Fibroblast of lung (primary cell): ENCODE measurements at regions not wholly inside any gene's neighbourhood (a gene's known extent, or its start where the extent isn't known, plus 50 kb on each side); places are given as distances from the start of the nearest gene placed in this dataset.

ENCODE experiments used
- DNase-seq, 2 donors: peaks; one replicate each; pipeline versions ENCODE4 v3.0.0 to v3.0.0-alpha.2; 2010; ENCODE audit warnings: low read depth in 2 of 2
- H2AFZ ChIP-seq: 2 replicates; pipeline ENCODE4 v1.5.1; 2012; ENCODE audit warnings: low read length, control low read depth, inconsistent platforms
- H3K27ac ChIP-seq: 2 replicates; pipeline ENCODE4 v1.5.1; 2011; ENCODE audit warnings: low read length, control low read depth; ENCODE audit not compliant: insufficient read depth
- H3K27me3 ChIP-seq: 2 replicates; pipeline ENCODE4 v1.5.1; 2011; ENCODE audit warnings: mild to moderate bottlenecking, low read length; ENCODE audit not compliant: control insufficient read depth, insufficient read depth
- H3K36me3 ChIP-seq: 2 replicates; pipeline ENCODE4 v1.5.1; 2011; ENCODE audit warnings: low read length; ENCODE audit not compliant: control insufficient read depth, insufficient read depth
- H3K4me1 ChIP-seq: 2 replicates; pipeline ENCODE4 v1.5.1; 2011; ENCODE audit warnings: low read length; ENCODE audit not compliant: control insufficient read depth, insufficient read depth; ENCODE audit errors: extremely low read depth
- H3K4me2 ChIP-seq: 2 replicates; pipeline ENCODE4 v1.5.1; 2011; ENCODE audit warnings: low read length, control low read depth; ENCODE audit not compliant: insufficient read depth; ENCODE audit errors: extremely low read depth
- H3K4me3 ChIP-seq, 4 experiments: fragments of 200-600 bp in 1 of 4; sonication (generic) in 1 of 4; replicated peaks in 1 of 4; 2 replicates each; pipeline ENCODE4 v1.5.1; 2011 to 2016; ENCODE audit warnings: low read length in 4 of 4, low read depth in 3 of 4, mild to moderate bottlenecking in 3 of 4, control low read depth in 2 of 4, inconsistent platforms in 1 of 4, mixed read lengths in 1 of 4; ENCODE audit not compliant: insufficient read depth in 1 of 4; ENCODE audit errors: control extremely low read depth in 1 of 4
- H3K79me2 ChIP-seq: 2 replicates; pipeline ENCODE4 v1.5.1; 2012; ENCODE audit warnings: mild to moderate bottlenecking, low read length, inconsistent platforms; ENCODE audit not compliant: control insufficient read depth, insufficient read depth
- H3K9ac ChIP-seq: 2 replicates; pipeline ENCODE4 v1.5.1; 2011; ENCODE audit warnings: mild to moderate bottlenecking, low read length, control low read depth; ENCODE audit not compliant: insufficient read depth
- H3K9me3 ChIP-seq: 2 replicates; pipeline ENCODE4 v1.5.1; 2012; ENCODE audit warnings: low read depth, low read length; ENCODE audit not compliant: control insufficient read depth, insufficient read depth
- H4K20me1 ChIP-seq: 2 replicates; pipeline ENCODE4 v1.5.1; 2011; ENCODE audit warnings: low read length; ENCODE audit not compliant: control insufficient read depth, insufficient read depth; ENCODE audit errors: extremely low read depth
- EZH2 ChIP-seq: IDR thresholded peaks from 2 replicates; pipeline ENCODE4 v1.5.1; 2012; ENCODE audit warnings: low read length, control low read depth, mild to moderate bottlenecking; ENCODE audit errors: missing control alignments
- TF ChIP-seq, protein P1 (sequence below), 2 donors: IDR thresholded peaks in 1 of 2; conservative IDR thresholded peaks in 1 of 2; 1 replicate in 1 of 2; 2 replicates in 1 of 2; pipeline ENCODE4 v1.5.1; 2011 to 2012; ENCODE audit warnings: low read length in 2 of 2, control low read depth in 1 of 2, inconsistent platforms in 1 of 2, low read depth in 1 of 2, mild to moderate bottlenecking in 1 of 2

- Histone ChIP-seq H3K27me3 (no peaks in the 10 kb centered on the region), H3K36me3 (no peaks in the 10 kb centered on the region), H3K9me3 (no peaks in the 10 kb centered on the region), H2AFZ (no peak overlapping the region), H3K79me2 (no peaks in the 10 kb centered on the region), H3K27ac (no peak overlapping the region), H3K4me1 (no peaks in the 10 kb centered on the region), H3K9ac (no peak overlapping the region), H3K4me2 (no peak overlapping the region), H4K20me1 (no peaks in the 10 kb centered on the region), H3K4me3 (no peak overlapping the region)
- DNase-seq = no peak
- TF ChIP-seq EZH2 = no peak
- TF ChIP-seq, protein P1, sequence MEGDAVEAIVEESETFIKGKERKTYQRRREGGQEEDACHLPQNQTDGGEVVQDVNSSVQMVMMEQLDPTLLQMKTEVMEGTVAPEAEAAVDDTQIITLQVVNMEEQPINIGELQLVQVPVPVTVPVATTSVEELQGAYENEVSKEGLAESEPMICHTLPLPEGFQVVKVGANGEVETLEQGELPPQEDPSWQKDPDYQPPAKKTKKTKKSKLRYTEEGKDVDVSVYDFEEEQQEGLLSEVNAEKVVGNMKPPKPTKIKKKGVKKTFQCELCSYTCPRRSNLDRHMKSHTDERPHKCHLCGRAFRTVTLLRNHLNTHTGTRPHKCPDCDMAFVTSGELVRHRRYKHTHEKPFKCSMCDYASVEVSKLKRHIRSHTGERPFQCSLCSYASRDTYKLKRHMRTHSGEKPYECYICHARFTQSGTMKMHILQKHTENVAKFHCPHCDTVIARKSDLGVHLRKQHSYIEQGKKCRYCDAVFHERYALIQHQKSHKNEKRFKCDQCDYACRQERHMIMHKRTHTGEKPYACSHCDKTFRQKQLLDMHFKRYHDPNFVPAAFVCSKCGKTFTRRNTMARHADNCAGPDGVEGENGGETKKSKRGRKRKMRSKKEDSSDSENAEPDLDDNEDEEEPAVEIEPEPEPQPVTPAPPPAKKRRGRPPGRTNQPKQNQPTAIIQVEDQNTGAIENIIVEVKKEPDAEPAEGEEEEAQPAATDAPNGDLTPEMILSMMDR (conservative IDR thresholded peaks at IDR 0.05 in 1 of 2, IDR thresholded peaks at IDR 0.05 in 1 of 2; ENCODE audit: low read depth in 1 of 2, low read length in 2 of 2) = no peak
Measured at GRCh38 chr1:168979276-168979675, 127.2 kb upstream of the ATP1B1 start.

DNA sequence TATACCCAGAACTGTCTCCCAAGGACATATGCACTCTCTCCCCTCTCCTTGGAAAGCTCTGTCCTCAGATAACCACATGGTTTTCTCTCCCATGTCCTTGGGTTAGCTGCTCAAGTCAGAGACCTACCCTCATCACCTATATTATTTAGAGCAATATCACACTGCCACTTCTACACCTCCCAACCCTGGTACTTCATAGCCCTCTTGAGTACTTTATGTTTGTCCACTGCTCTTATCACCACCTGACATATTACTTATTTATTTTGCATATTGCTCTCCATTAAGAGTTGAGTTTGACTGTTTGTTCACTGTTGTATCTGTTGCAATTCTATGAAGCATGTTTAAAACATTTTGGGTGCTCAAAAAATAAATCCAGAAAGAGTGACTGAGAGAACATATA is 126.3 kb upstream of the ATP1B1 start:
- Histone ChIP-seq H4K20me1 (no peaks in the 10 kb centered on the region), H3K27ac (no peak overlapping the region), H2AFZ (no peak overlapping the region), H3K79me2 (no peaks in the 10 kb centered on the region), H3K9ac (no peak overlapping the region), H3K4me2 (no peak overlapping the region), H3K36me3 (no peaks in the 10 kb centered on the region), H3K27me3 (no peaks in the 10 kb centered on the region), H3K4me1 (no peaks in the 10 kb centered on the region), H3K9me3 (no peaks in the 10 kb centered on the region), H3K4me3 (no peak overlapping the region)
- no peak for DNase-seq
- TF ChIP-seq, protein P1 (conservative IDR thresholded peaks at IDR 0.05 in 1 of 2, IDR thresholded peaks at IDR 0.05 in 1 of 2; ENCODE audit: low read depth in 1 of 2, low read length in 2 of 2) = no peak
- TF ChIP-seq EZH2 = no peak

- Histone ChIP-seq H3K4me1 (no peaks in the 10 kb centered on the region), H3K9me3 (no peaks in the 10 kb centered on the region), H3K36me3 (no peaks in the 10 kb centered on the region), H3K27me3 (no peaks in the 10 kb centered on the region), H3K27ac (no peak overlapping the region), H3K79me2 (no peaks in the 10 kb centered on the region), H3K4me3 (no peak overlapping the region), H2AFZ (no peak overlapping the region), H4K20me1 (no peaks in the 10 kb centered on the region), H3K4me2 (no peak overlapping the region), H3K9ac (no peak overlapping the region)
- TF ChIP-seq, protein P1 (conservative IDR thresholded peaks at IDR 0.05 in 1 of 2, IDR thresholded peaks at IDR 0.05 in 1 of 2; ENCODE audit: low read depth in 1 of 2, low read length in 2 of 2) = no peak
- no peak for TF ChIP-seq EZH2
- DNase-seq = no peak
Measured at GRCh38 chr1:168980656-168981055, 125.8 kb upstream of the ATP1B1 start.
